ENCODE measurements at regions not wholly inside any gene's neighbourhood (a gene's known extent, or its start where the extent isn't known, plus 50 kb on each side); places are given as distances from the start of the nearest gene placed in this dataset.
"Not testable (repeated sequence)": the region's sequence is repeated elsewhere in the genome, so short reads cannot be mapped to it uniquely, and the experiment has no call there.

DNA sequence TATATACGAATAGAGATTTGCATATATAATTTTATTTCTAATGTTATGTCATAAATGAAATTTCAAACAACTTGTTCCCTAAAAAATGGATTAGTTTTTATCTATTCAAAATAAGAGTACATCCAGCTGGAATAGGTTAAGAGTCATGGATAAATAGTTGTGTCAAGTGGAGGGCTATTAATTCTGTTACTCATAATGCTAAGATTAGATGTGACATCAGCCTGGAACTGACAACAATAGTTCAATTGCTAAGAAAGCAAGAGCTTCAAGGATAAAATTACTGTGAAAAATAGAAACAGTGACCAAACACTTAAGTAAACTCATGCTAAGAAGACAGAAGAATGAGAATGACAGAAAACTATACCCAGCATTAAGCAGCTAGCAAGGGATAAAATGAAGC is 92.2 kb upstream of the CDH9 start:
- no peak for DNase-seq (ENCODE audit: low spot score)
- H3K27ac ChIP-seq = no peak overlapping the region
- H3K27me3 ChIP-seq (replicated peaks; ENCODE audit: insufficient read depth) = no peaks in the 10 kb centered on the region
- H3K4me3 ChIP-seq = no peak overlapping the region
- no peaks in the 10 kb centered on the region for H3K4me1 ChIP-seq (ENCODE audit: control insufficient read depth in 1 of 2, low read depth in 2 of 2)
- TF ChIP-seq CTCF (IDR thresholded peaks at IDR 0.05) = no peak
- no peak for ATAC-seq (ENCODE audit: insufficient number of reproducible peaks, low FRiP score, low read depth)
- no peaks in the 10 kb centered on the region for H3K36me3 ChIP-seq
- no peaks in the 10 kb centered on the region for H3K9me3 ChIP-seq

- Histone ChIP-seq H3K27ac (no peak overlapping the region), H3K9me3 (no peaks in the 10 kb centered on the region), H3K27me3 (replicated peaks; ENCODE audit: insufficient read depth) (no peaks in the 10 kb centered on the region), H3K36me3 (no peaks in the 10 kb centered on the region), H3K4me1 (ENCODE audit: control insufficient read depth in 1 of 2, low read depth in 2 of 2) (no peaks in the 10 kb centered on the region), H3K4me3 (no peak overlapping the region)
- no peak for DNase-seq (ENCODE audit: low spot score)
- TF ChIP-seq CTCF (IDR thresholded peaks at IDR 0.05) = no peak
- no peak for ATAC-seq (ENCODE audit: insufficient number of reproducible peaks, low FRiP score, low read depth)
Measured at GRCh38 chr5:27129926-27130325, 91.5 kb upstream of the CDH9 start.

DNA sequence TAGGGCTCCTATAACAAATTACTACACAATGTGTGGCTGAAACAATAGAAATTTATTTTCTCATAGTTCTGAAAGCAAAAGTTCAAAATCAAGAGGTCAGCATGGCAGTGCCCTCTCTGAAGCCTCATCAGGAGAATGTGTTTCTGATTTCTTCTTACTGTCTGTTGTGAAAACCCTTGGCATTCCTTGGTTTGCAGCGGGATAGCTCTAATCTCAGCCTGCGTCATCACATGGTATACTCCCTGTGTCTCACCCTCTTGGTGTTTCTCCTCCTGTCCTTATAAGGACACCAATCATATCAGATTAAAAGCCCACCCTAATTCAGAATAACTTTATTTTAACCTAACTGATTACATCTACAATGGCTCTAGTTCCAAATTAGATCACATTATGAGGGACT is 87.5 kb upstream of the CDH9 start:
- Histone ChIP-seq H3K27ac (no peak overlapping the region), H3K36me3 (no peaks in the 10 kb centered on the region), H3K9me3 (no peaks in the 10 kb centered on the region), H3K4me3 (no peak overlapping the region), H3K27me3 (replicated peaks; ENCODE audit: insufficient read depth) (no peaks in the 10 kb centered on the region), H3K4me1 (ENCODE audit: control insufficient read depth in 1 of 2, low read depth in 2 of 2) (no peaks in the 10 kb centered on the region)
- TF ChIP-seq CTCF (IDR thresholded peaks at IDR 0.05) = no peak
- ATAC-seq (ENCODE audit: insufficient number of reproducible peaks, low FRiP score, low read depth) (no peak), DNase-seq (ENCODE audit: low spot score) (no peak)

- TF ChIP-seq CTCF (IDR thresholded peaks at IDR 0.05) = no peak
- H3K9me3 ChIP-seq = no peaks in the 10 kb centered on the region
- no peaks in the 10 kb centered on the region for H3K36me3 ChIP-seq
- H3K27ac ChIP-seq = no peak overlapping the region
- no peak overlapping the region for H3K4me3 ChIP-seq
- no peak for DNase-seq (ENCODE audit: low spot score)
- no peaks in the 10 kb centered on the region for H3K27me3 ChIP-seq (replicated peaks; ENCODE audit: insufficient read depth)
- no peak for ATAC-seq (ENCODE audit: insufficient number of reproducible peaks, low FRiP score, low read depth)
- no peaks in the 10 kb centered on the region for H3K4me1 ChIP-seq (ENCODE audit: control insufficient read depth in 1 of 2, low read depth in 2 of 2)
Measured at GRCh38 chr5:27124590-27124989, 86.2 kb upstream of the CDH9 start.

DNA sequence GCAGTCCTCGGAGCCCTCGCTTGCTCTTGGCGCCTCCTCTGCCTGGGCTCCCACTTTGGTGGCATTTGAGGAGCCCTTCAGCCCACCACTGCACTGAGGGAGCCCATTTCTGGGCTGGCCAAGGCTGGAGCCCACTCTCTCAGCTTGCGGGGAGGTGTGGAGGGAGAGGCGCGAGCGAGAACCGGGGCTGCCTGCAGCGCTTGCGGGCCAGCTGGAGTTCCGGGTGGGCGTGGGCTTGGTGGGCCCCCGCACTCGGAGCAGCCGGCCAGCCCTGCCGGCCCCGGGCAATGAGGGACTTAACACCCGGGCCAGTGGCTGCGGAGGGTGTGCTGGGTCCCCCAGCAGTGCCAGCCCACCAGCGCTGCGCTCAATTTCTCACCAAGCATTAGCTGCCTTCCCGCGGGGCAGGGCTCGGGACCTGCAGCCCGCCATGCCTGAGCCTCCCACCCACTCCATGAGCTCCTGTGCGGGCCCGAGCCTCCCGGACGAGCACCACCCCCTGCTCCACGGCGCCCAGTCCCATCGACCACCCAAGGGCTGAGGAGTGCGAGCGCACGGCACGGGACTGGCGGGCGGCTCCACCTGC is 81.4 kb upstream of the CDH9 start:
- ATAC-seq (ENCODE audit: insufficient number of reproducible peaks, low FRiP score, low read depth); DNase-seq (ENCODE audit: low spot score); H3K36me3 ChIP-seq: not testable (repeated sequence)

GRCh38 chr5:27103486-27103885 is 65.1 kb upstream of the CDH9 start:
- H3K4me1 ChIP-seq (ENCODE audit: control insufficient read depth in 1 of 2, low read depth in 2 of 2) = no peaks in the 10 kb centered on the region
- no peak for ATAC-seq (ENCODE audit: insufficient number of reproducible peaks, low FRiP score, low read depth)
- no peak for DNase-seq (ENCODE audit: low spot score)
- H3K27me3 ChIP-seq (replicated peaks; ENCODE audit: insufficient read depth) = no peaks in the 10 kb centered on the region
- H3K4me3 ChIP-seq = no peak overlapping the region
- no peak overlapping the region for H3K27ac ChIP-seq
- TF ChIP-seq CTCF (IDR thresholded peaks at IDR 0.05) = no peak
- H3K9me3 ChIP-seq = no peaks in the 10 kb centered on the region
- H3K36me3 ChIP-seq = no peaks in the 10 kb centered on the region

More for the DNA sequence above, 81.4 kb upstream of the CDH9 start:
- H3K4me1 ChIP-seq (ENCODE audit: control insufficient read depth in 1 of 2, low read depth in 2 of 2); H3K27ac ChIP-seq; H3K4me3 ChIP-seq; H3K9me3 ChIP-seq; H3K27me3 ChIP-seq (replicated peaks; ENCODE audit: insufficient read depth): not testable (repeated sequence)

GRCh38 chr5:27095761-27096160 is 57.4 kb upstream of the CDH9 start:
- not testable (repeated sequence) for ATAC-seq (ENCODE audit: insufficient number of reproducible peaks, low FRiP score, low read depth); H3K36me3 ChIP-seq; H3K4me3 ChIP-seq; DNase-seq (ENCODE audit: low spot score); H3K4me1 ChIP-seq (ENCODE audit: control insufficient read depth in 1 of 2, low read depth in 2 of 2); H3K9me3 ChIP-seq; H3K27me3 ChIP-seq (replicated peaks; ENCODE audit: insufficient read depth); H3K27ac ChIP-seq
